Aorta (tissue), 5 donors: ENCODE measurements at regions not wholly inside any gene's neighbourhood (a gene's known extent, or its start where the extent isn't known, plus 50 kb on each side); places are given as distances from the start of the nearest gene placed in this dataset.

Experiments used
- ATAC-seq: fragments of 200-7000 bp; cut with Tn5 transposase; one replicate; pipeline ENCODE4 v1.9.1; 2022; ENCODE audit warnings: moderate library complexity; ENCODE audit not compliant: low FRiP score
- DNase-seq, 2 donors: peaks; one replicate each; pipeline ENCODE4 v3.0.0-alpha.2; 2020
- H3K27ac ChIP-seq, 2 donors: one replicate each; pipeline ENCODE4 v1.5.1; 2013; ENCODE audit warnings: low read length in 2 of 2, mild to moderate bottlenecking in 2 of 2, moderate library complexity in 2 of 2, control low read depth in 1 of 2, inconsistent platforms in 1 of 2, low read depth in 1 of 2
- H3K27me3 ChIP-seq, 2 donors: one replicate each; pipeline ENCODE4 v1.6.1; 2013; ENCODE audit warnings: control low read depth in 1 of 2, low read length in 1 of 2, mild to moderate bottlenecking in 1 of 2, moderate library complexity in 1 of 2; ENCODE audit not compliant: insufficient read depth in 2 of 2, control insufficient read depth in 1 of 2
- H3K36me3 ChIP-seq, 2 donors: one replicate each; pipeline ENCODE4 v1.6.1; 2013; ENCODE audit warnings: control low read depth in 1 of 2, low read length in 1 of 2, mild to moderate bottlenecking in 1 of 2; ENCODE audit not compliant: insufficient read depth in 2 of 2, control insufficient read depth in 1 of 2
- H3K4me1 ChIP-seq, 2 donors: one replicate each; pipeline ENCODE4 v1.6.1; 2013; ENCODE audit warnings: low read length in 2 of 2, control low read depth in 1 of 2, mild to moderate bottlenecking in 1 of 2, moderate library complexity in 1 of 2; ENCODE audit not compliant: insufficient read depth in 2 of 2, control insufficient read depth in 1 of 2
- H3K4me3 ChIP-seq, 2 donors: one replicate each; pipeline ENCODE4 v1.5.1; 2013; ENCODE audit warnings: low read length in 2 of 2, control low read depth in 1 of 2, mild to moderate bottlenecking in 1 of 2
- H3K9me3 ChIP-seq: one replicate; pipeline ENCODE4 v1.6.1; 2013; ENCODE audit warnings: mild to moderate bottlenecking, low read length; ENCODE audit not compliant: control insufficient read depth
- WGBS, 2 donors: extraction: QIAGEN DNeasy Blood & Tissue Kit; methylation state at CpG; one replicate each; pipeline ENCODE4 v1.1.7; 2013; 5-methylcytosine and 5-hydroxymethylcytosine counted together
- intact Hi-C, 2 donors: fragments of 100-400 bp; cut with DNase I; formaldehyde crosslinking; loops; one replicate each; pipeline versions ENCODE4 v1.14.2 to v1.15.0; 2022
- donor health status: healthy with polysubstance abuse.
- donor health status: Bipolar disorder and iron deficiency.
- donor health status: DM: no; HTN: no; CAD: no.
- donor health status: DM: no; HTN: no; CAD: no.
- donor health status: DM: yes; HTN: yes; CAD: no.

DNA sequence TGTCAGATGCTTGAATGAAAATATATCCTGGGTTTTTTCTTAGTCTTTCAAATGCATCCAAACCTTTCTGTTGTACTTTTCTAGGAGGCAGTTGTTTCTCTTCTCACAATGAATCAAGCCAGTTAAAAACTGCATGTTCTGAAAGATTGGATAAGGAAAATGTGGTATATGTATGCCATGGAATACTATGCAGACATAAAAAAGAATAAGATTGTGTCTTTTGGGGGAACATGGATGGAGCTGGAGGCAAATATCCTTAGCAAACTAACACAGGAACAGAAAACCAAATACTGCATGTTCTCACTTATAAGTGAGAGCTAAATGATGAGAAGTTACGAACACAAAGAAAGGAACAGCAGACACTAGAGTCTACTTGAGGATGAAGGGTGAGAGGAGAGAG lies 51.7 kb upstream of the MAPK4 start:
- no peaks in the 10 kb centered on the region for H3K4me1 ChIP-seq
- intact Hi-C loops, result loop anchor here in 1 of 2 donors (10.0 kb wide), 1 partner anchor 207 kb away; no protein-coding TSS in a partner anchor
- WGBS, 2 donors, result 97 to 100% methylated on average over 1 of the region's 1 CpG
- H3K9me3 ChIP-seq, result peaks cover 2% of the 10 kb centered on the region
- H3K36me3 ChIP-seq, result no peaks in the 10 kb centered on the region
- H3K27ac ChIP-seq, result no peak overlapping the region
- no peaks in the 10 kb centered on the region for H3K27me3 ChIP-seq
- no peak for ATAC-seq
- H3K4me3 ChIP-seq, result no peak overlapping the region
- DNase-seq, result no peak

DNA sequence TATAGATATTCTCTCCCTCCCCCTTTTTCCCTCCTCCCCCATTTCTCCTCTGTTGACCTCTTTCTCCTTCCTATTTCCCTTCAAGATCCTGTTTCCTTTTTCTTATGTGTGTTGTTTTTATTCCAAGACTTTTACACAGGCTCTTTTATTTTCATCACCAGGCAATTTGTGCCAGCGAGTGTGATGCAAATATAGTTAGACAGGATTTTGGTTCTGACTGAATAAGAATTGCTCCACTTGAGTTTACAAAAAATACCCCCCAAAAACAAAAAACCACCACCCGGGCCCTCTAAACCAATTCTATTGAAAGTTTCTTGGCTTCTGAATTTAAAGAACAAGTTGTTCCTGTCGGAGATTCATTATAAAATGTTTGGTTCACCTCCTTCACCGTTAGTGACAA lies 50.9 kb upstream of the MAPK4 start:
- 70 to 71% methylated on average over 4 of the region's 4 CpGs for WGBS, 2 donors
- H3K9me3 ChIP-seq, result peaks cover 2% of the 10 kb centered on the region
- intact Hi-C loops, result loop anchor here in 1 of 2 donors (10.0 kb wide), 1 partner anchor 206 kb away; no protein-coding TSS in a partner anchor

More for the DNA sequence above, 50.9 kb upstream of the MAPK4 start:
- H3K4me3 ChIP-seq, result no peak overlapping the region
- H3K4me1 ChIP-seq, result no peaks in the 10 kb centered on the region
- no peaks in the 10 kb centered on the region for H3K27me3 ChIP-seq
- DNase-seq, result no peak
- no peaks in the 10 kb centered on the region for H3K36me3 ChIP-seq
- no peak for ATAC-seq
- no peak overlapping the region for H3K27ac ChIP-seq
